ENCODE measurements at regions not wholly inside any gene's neighbourhood (a gene's known extent, or its start where the extent isn't known, plus 50 kb on each side); places are given as distances from the start of the nearest gene placed in this dataset.

DNA sequence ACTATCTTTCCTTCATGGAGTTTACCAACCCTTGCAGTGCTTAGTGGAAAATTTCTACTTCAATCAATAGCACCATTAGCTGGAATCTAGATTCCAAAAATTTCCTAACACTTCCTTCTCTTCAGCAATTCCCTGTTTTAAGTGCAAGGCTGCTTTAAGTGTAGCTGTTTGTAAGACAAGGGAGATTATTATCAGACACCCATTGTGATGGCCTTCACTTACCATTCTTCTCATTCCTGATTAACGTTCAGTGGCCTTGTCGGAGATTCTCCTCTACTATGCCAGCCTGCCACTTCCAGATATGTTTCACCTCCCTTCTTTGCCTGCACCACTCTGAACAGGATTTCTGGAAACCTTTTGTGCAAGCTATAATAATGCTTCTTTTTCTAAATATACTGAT is 464.9 kb upstream of the ADGRL2 start:
- Mint-ChIP-seq H3K4me1 (ENCODE audit: low read depth) (peaks cover 6% of the 10 kb centered on the region), H3K27ac (no peak overlapping the region), H3K4me3 (ENCODE audit: low read depth) (no peak overlapping the region), H3K36me3 (ENCODE audit: insufficient read depth) (no peaks in the 10 kb centered on the region), H3K27me3 (no peaks in the 10 kb centered on the region), H3K9me3 (ENCODE audit: low read depth) (peaks cover 5% of the 10 kb centered on the region)
- TF ChIP-seq, protein P1, sequence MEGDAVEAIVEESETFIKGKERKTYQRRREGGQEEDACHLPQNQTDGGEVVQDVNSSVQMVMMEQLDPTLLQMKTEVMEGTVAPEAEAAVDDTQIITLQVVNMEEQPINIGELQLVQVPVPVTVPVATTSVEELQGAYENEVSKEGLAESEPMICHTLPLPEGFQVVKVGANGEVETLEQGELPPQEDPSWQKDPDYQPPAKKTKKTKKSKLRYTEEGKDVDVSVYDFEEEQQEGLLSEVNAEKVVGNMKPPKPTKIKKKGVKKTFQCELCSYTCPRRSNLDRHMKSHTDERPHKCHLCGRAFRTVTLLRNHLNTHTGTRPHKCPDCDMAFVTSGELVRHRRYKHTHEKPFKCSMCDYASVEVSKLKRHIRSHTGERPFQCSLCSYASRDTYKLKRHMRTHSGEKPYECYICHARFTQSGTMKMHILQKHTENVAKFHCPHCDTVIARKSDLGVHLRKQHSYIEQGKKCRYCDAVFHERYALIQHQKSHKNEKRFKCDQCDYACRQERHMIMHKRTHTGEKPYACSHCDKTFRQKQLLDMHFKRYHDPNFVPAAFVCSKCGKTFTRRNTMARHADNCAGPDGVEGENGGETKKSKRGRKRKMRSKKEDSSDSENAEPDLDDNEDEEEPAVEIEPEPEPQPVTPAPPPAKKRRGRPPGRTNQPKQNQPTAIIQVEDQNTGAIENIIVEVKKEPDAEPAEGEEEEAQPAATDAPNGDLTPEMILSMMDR (IDR thresholded peaks at IDR 0.05; ENCODE audit: unreplicated experiment), result no peak
- no peak for DNase-seq (ENCODE audit: low spot score, unreplicated experiment)

GRCh38 chr1:81330521-81330920 is 470.2 kb upstream of the ADGRL2 start:
- TF ChIP-seq, protein P1 (IDR thresholded peaks at IDR 0.05; ENCODE audit: unreplicated experiment), result no peak

GRCh38 chr1:81330111-81330510 is 470.6 kb upstream of the ADGRL2 start:
- TF ChIP-seq, protein P1 (IDR thresholded peaks at IDR 0.05; ENCODE audit: unreplicated experiment), result no peak
- H3K9me3 Mint-ChIP-seq (ENCODE audit: low read depth), result no peaks in the 10 kb centered on the region
- peaks cover 5% of the 10 kb centered on the region for H3K4me1 Mint-ChIP-seq (ENCODE audit: low read depth)
- DNase-seq (ENCODE audit: low spot score, unreplicated experiment), result no peak
- no peak overlapping the region for H3K27ac Mint-ChIP-seq
- no peaks in the 10 kb centered on the region for H3K36me3 Mint-ChIP-seq (ENCODE audit: insufficient read depth)
- no peak overlapping the region for H3K4me3 Mint-ChIP-seq (ENCODE audit: low read depth)
- H3K27me3 Mint-ChIP-seq, result no peaks in the 10 kb centered on the region

More at GRCh38 chr1:81330521-81330920, 470.2 kb upstream of the ADGRL2 start:
- Mint-ChIP-seq H3K4me1 (ENCODE audit: low read depth) (peaks cover 5% of the 10 kb centered on the region), H3K27ac (no peak overlapping the region), H3K4me3 (ENCODE audit: low read depth) (no peak overlapping the region), H3K27me3 (no peaks in the 10 kb centered on the region), H3K9me3 (ENCODE audit: low read depth) (no peaks in the 10 kb centered on the region), H3K36me3 (ENCODE audit: insufficient read depth) (no peaks in the 10 kb centered on the region)
- DNase-seq (ENCODE audit: low spot score, unreplicated experiment), result no peak

- DNase-seq (ENCODE audit: low spot score, unreplicated experiment), result no peak
- H3K27me3 Mint-ChIP-seq, result no peaks in the 10 kb centered on the region
- no peak overlapping the region for H3K4me3 Mint-ChIP-seq (ENCODE audit: low read depth)
- H3K4me1 Mint-ChIP-seq (ENCODE audit: low read depth), result peaks cover 2% of the 10 kb centered on the region
- TF ChIP-seq, protein P1 (IDR thresholded peaks at IDR 0.05; ENCODE audit: unreplicated experiment), result no peak
- H3K36me3 Mint-ChIP-seq (ENCODE audit: insufficient read depth), result no peaks in the 10 kb centered on the region
- H3K27ac Mint-ChIP-seq, result no peak overlapping the region
- H3K9me3 Mint-ChIP-seq (ENCODE audit: low read depth), result no peaks in the 10 kb centered on the region
Observed at GRCh38 chr1:81329041-81329440, 471.7 kb upstream of the ADGRL2 start.

- Mint-ChIP-seq H3K4me1 (ENCODE audit: low read depth) (peaks cover 2% of the 10 kb centered on the region), H3K4me3 (ENCODE audit: low read depth) (no peak overlapping the region), H3K36me3 (ENCODE audit: insufficient read depth) (no peaks in the 10 kb centered on the region), H3K9me3 (ENCODE audit: low read depth) (no peaks in the 10 kb centered on the region), H3K27me3 (no peaks in the 10 kb centered on the region), H3K27ac (no peak overlapping the region)
- TF ChIP-seq, protein P1 (IDR thresholded peaks at IDR 0.05; ENCODE audit: unreplicated experiment), result no peak
- no peak for DNase-seq (ENCODE audit: low spot score, unreplicated experiment)
Observed at GRCh38 chr1:81327743-81328142, 473.0 kb upstream of the ADGRL2 start.
